OCI-LY7 (cell line): ENCODE measurements at regions not wholly inside any gene's neighbourhood (a gene's known extent, or its start where the extent isn't known, plus 50 kb on each side); places are given as distances from the start of the nearest gene placed in this dataset.

Experiments
- EZH2phosphoT487 ChIP-seq: fragments of 200-600 bp; sonication (generic); IDR thresholded peaks from 2 replicates; pipeline ENCODE4 v1.6.1; 2018; ENCODE audit warnings: low read depth, borderline replicate concordance, mild to moderate bottlenecking, mixed run types, antibody characterized with exemption, low read length, moderate library complexity, mixed read lengths
- TF ChIP-seq, protein P1 (sequence below): fragments of 200-600 bp; sonication (generic); conservative IDR thresholded peaks from 2 replicates; pipeline ENCODE4 v1.5.1; 2014; ENCODE audit warnings: mild to moderate bottlenecking, antibody characterized with exemption, low read length, moderate library complexity, mixed read lengths

DNA sequence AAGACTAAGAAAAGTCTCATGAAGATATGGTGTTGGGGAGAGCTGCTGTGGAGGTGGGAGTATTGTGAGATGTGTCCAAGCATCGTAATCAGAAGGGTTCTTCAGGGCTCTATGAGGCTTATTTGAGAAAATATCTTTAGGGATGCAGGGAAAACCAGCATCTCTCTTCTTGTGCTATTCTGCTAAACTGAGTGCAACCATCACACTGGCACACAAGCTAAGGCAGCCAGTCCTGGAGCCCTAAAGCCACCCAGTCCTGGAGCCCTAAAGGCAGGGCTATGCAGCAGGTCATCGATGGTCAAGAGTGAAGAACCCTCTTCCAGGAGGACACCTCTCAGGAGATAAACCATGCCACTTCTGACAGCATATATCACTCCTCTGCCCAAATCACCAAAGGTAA is 445.2 kb upstream of the MIR17HG start:
- TF ChIP-seq, protein P1, sequence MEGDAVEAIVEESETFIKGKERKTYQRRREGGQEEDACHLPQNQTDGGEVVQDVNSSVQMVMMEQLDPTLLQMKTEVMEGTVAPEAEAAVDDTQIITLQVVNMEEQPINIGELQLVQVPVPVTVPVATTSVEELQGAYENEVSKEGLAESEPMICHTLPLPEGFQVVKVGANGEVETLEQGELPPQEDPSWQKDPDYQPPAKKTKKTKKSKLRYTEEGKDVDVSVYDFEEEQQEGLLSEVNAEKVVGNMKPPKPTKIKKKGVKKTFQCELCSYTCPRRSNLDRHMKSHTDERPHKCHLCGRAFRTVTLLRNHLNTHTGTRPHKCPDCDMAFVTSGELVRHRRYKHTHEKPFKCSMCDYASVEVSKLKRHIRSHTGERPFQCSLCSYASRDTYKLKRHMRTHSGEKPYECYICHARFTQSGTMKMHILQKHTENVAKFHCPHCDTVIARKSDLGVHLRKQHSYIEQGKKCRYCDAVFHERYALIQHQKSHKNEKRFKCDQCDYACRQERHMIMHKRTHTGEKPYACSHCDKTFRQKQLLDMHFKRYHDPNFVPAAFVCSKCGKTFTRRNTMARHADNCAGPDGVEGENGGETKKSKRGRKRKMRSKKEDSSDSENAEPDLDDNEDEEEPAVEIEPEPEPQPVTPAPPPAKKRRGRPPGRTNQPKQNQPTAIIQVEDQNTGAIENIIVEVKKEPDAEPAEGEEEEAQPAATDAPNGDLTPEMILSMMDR: no peak
- no peak for TF ChIP-seq EZH2phosphoT487
